Esophagus muscularis mucosa (tissue), 4 donors: ENCODE measurements at regions not wholly inside any gene's neighbourhood (a gene's known extent, or its start where the extent isn't known, plus 50 kb on each side); places are given as distances from the start of the nearest gene placed in this dataset.

ENCODE experiments used
- DNase-seq: peaks from one replicate; pipeline ENCODE4 v3.0.0-alpha.2; 2017; ENCODE audit errors: extremely low spot score
- H3K27ac ChIP-seq, 4 donors: fragments of 200-600 bp; sonication (generic); replicated peaks in 1 of 4; 1 replicate in 3 of 4; 2 replicates in 1 of 4; pipeline ENCODE4 v1.5.1; 2016 to 2019; ENCODE audit warnings: mild to moderate bottlenecking in 1 of 4
- H3K27me3 ChIP-seq, 4 donors: fragments of 200-600 bp; sonication (generic); one replicate each; pipeline versions ENCODE4 v1.5.1 to v1.6.0; 2016 to 2019
- H3K36me3 ChIP-seq, 4 donors: fragments of 200-600 bp; sonication (generic); one replicate each; pipeline ENCODE4 v1.5.1; 2016 to 2019
- H3K4me1 ChIP-seq, 4 donors: fragments of 200-600 bp; sonication (generic); one replicate each; pipeline ENCODE4 v1.5.1; 2016 to 2019
- H3K4me3 ChIP-seq, 4 donors: fragments of 200-600 bp; sonication (generic); 1 replicate in 2 of 4; 2 replicates in 2 of 4; pipeline ENCODE4 v1.5.1; 2016 to 2019; ENCODE audit warnings: mild to moderate bottlenecking in 4 of 4, moderate library complexity in 1 of 4
- H3K9me3 ChIP-seq, 4 donors: fragments of 200-600 bp; sonication (generic); 1 replicate in 3 of 4; 2 replicates in 1 of 4; pipeline ENCODE4 v1.5.1; 2016 to 2019
- EP300 ChIP-seq: sonication (generic); formaldehyde crosslinking; IDR thresholded peaks from one replicate; pipeline ENCODE4 v1.6.1; 2017; ENCODE audit warnings: antibody characterized with exemption
- POLR2A ChIP-seq: fragments of 450-650 bp; IDR thresholded peaks from one replicate; pipeline ENCODE4 v1.6.1; 2017; ENCODE audit warnings: antibody characterized with exemption, moderate library complexity, mild to moderate bottlenecking, low read depth
- POLR2AphosphoS5 ChIP-seq, 2 donors: sonication (generic); formaldehyde crosslinking; IDR thresholded peaks; one replicate each; pipeline ENCODE4 v1.6.1; 2017; ENCODE audit warnings: antibody characterized with exemption in 2 of 2
- WGBS: methylation state at CpG from one replicate; pipeline ENCODE4 v1.1.5; 2018; 5-methylcytosine and 5-hydroxymethylcytosine counted together
- intact Hi-C: fragments of 100-400 bp; cut with DNase I; formaldehyde crosslinking; loops from one replicate; pipeline ENCODE4 v1.15.1; 2023
- TF ChIP-seq, protein P1 (sequence below), 3 experiments: fragments of 200-600 bp in 2 of 3; fragments of 450-650 bp in 1 of 3; sonication (generic) in 2 of 3; IDR thresholded peaks; one replicate each; pipeline ENCODE4 v1.5.1; 2017 to 2019; ENCODE audit warnings: antibody characterized with exemption in 3 of 3, mild to moderate bottlenecking in 2 of 3, moderate library complexity in 1 of 3

DNA sequence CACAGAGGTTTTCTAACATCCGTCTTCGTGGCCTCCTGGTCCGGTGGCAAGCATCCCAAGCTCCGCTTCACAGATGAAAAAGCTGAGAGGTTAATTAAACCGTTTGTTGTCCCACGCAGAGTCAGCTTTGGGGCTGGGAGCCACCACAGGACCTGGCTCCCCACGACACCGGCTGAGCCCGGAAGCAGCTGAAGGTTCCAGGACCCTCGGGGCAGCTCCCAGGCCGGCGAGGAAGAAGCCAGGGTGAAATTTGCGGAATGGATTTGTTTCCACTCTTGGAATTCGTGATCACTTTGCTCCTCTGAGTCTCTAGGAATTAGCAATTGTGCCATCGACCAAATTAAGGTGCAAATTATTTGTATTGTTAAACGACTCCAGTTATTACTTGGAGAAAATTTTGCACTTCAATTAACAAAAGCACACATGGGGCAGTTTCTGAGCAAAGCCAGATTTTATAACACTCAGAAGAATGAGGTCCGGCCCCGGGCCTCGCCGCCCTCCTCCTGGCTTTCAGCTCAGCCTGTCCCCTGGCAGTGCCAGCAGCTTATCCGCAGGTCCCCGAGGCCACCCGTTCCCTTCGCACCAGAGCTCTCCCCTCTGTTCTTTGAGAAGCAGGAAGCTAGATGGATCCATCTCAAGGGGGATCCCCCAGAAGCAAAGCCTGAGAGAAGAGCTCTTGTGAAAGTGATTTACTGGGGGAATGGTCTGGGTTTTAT, 69.1 kb downstream of the SIK1 start:
- TF ChIP-seq, protein P1, sequence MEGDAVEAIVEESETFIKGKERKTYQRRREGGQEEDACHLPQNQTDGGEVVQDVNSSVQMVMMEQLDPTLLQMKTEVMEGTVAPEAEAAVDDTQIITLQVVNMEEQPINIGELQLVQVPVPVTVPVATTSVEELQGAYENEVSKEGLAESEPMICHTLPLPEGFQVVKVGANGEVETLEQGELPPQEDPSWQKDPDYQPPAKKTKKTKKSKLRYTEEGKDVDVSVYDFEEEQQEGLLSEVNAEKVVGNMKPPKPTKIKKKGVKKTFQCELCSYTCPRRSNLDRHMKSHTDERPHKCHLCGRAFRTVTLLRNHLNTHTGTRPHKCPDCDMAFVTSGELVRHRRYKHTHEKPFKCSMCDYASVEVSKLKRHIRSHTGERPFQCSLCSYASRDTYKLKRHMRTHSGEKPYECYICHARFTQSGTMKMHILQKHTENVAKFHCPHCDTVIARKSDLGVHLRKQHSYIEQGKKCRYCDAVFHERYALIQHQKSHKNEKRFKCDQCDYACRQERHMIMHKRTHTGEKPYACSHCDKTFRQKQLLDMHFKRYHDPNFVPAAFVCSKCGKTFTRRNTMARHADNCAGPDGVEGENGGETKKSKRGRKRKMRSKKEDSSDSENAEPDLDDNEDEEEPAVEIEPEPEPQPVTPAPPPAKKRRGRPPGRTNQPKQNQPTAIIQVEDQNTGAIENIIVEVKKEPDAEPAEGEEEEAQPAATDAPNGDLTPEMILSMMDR (IDR thresholded peaks at IDR 0.05) = no peak
- intact Hi-C loops = no loop called here
- 85% methylated on average over 24 of the region's 24 CpGs for WGBS

GRCh38 chr21:43355925-43356289, 71.0 kb downstream of the SIK1 start:
- intact Hi-C loops = no loop called here
- H3K9me3 ChIP-seq = no peaks in the 10 kb centered on the region
- TF ChIP-seq EP300 = no peak
- no peak for TF ChIP-seq POLR2A
- TF ChIP-seq, protein P1 (IDR thresholded peaks at IDR 0.05) = no peak
- no peak for TF ChIP-seq POLR2AphosphoS5 (IDR thresholded peaks at IDR 0.05)
- H3K27me3 ChIP-seq = peaks cover 0 to 5% (median 0%) of the 10 kb centered on the region in 4 donors
- no peak overlapping the region for H3K27ac ChIP-seq
- 79% methylated on average over 2 of the region's 7 CpGs for WGBS
- DNase-seq = no peak
- peaks cover 0 to 4% (median 3%) of the 10 kb centered on the region in 4 donors for H3K4me1 ChIP-seq
- H3K4me3 ChIP-seq = no peak overlapping the region
- no peaks in the 10 kb centered on the region for H3K36me3 ChIP-seq

More for the DNA sequence above, 69.1 kb downstream of the SIK1 start:
- no peak for DNase-seq
- Histone ChIP-seq H3K36me3 (no peaks in the 10 kb centered on the region), H3K4me3 (no peak overlapping the region), H3K27me3 (peaks cover 0 to 11% (median 0%) of the 10 kb centered on the region in 4 donors), H3K4me1 (peaks cover 10 to 23% (median 17%) of the 10 kb centered on the region in 4 donors), H3K27ac (no peak overlapping the region), H3K9me3 (no peaks in the 10 kb centered on the region)

- DNase-seq = no peak
- TF ChIP-seq, protein P1 (IDR thresholded peaks at IDR 0.05) = no peak
- TF ChIP-seq POLR2A (no peak), EP300 (no peak), POLR2AphosphoS5 (IDR thresholded peaks at IDR 0.05) (no peak)
- Histone ChIP-seq H3K36me3 (no peaks in the 10 kb centered on the region), H3K27me3 (no peaks in the 10 kb centered on the region), H3K4me1 (no peaks in the 10 kb centered on the region), H3K9me3 (no peaks in the 10 kb centered on the region), H3K27ac (no peak overlapping the region), H3K4me3 (no peak overlapping the region)
- intact Hi-C loops = no loop called here
- WGBS = 84% methylated on average over 24 of the region's 25 CpGs
These were observed 71.5 kb downstream of the SIK1 start for GRCh38 chr21:43355266-43355924.

DNA sequence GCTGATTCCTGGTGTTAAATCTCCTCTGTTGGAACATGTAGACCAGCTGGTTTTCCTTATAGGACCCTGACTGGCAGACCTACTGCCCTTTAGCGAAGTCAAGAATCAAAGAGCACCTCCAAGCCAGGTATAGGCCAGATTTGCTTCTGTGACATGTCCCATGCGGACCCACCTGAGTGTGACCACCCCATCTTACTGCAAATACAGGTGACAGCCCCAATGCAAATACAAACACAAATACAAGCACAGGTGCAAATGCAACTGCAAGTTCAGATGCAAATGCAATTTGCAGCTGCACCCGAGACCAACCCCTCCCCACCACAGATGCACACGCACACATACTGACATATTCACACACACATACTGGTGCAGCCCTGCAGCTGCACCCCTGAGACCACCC, 72.3 kb downstream of the SIK1 start:
- Histone ChIP-seq H3K36me3 (no peaks in the 10 kb centered on the region), H3K27ac (no peak overlapping the region), H3K4me1 (no peaks in the 10 kb centered on the region), H3K27me3 (no peaks in the 10 kb centered on the region), H3K9me3 (no peaks in the 10 kb centered on the region), H3K4me3 (no peak overlapping the region)
- 88% methylated on average over 4 of the region's 4 CpGs for WGBS
- no peak for DNase-seq
- intact Hi-C loops = no loop called here
- TF ChIP-seq EP300 (no peak), POLR2AphosphoS5 (IDR thresholded peaks at IDR 0.05) (no peak), POLR2A (no peak)
- TF ChIP-seq, protein P1 (IDR thresholded peaks at IDR 0.05) = no peak
